ENCODE measurements at regions not wholly inside any gene's neighbourhood (a gene's known extent, or its start where the extent isn't known, plus 50 kb on each side); places are given as distances from the start of the nearest gene placed in this dataset.
"Not testable (repeated sequence)": the region's sequence is repeated elsewhere in the genome, so short reads cannot be mapped to it uniquely, and the experiment has no call there.

DNA sequence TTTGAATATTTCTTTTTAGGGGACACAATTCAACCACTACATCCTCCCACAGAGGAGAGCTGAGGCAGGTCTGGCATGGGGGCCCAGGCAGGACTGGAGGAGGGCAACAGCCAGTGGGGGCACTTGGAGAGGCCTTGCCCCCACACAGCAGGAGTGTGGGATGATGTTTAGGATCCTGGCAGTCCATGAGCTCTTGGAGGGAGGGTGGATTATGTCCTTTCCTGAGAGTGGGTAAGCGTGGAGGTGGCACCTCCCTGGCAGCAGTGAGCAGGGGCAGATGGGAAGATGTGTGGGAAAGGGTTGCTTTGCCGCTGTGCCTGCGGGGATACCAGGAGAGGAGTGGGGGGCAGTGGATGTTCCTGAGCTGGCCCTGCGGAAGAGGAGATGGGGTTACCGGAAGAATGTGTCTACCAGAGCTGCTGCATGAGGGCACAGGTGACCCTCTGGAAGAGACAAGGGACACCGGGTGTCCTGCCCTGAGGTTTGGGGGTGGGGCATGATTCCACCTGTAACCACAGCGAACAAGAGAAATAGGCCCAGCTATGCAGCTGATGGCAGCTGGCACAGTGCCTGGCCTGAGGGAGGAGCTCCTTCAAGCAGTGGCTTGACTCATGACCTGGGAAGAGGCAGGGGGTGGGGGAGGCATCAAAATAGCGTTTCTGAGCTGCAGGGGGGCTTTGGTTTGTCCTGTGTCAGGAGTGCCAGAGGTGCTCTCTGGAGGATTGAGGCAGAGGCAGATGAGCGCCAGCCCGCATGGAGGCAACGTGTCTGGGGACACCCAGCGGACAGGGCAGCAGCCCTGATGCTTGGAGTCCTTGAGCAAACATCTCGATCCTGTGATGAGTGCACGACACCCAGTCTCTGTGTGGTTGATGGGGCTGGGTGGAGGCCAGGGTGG lies 123.9 kb upstream of the TMPRSS2 start:
- DNase-seq (ENCODE audit: low read depth): no peak

DNA sequence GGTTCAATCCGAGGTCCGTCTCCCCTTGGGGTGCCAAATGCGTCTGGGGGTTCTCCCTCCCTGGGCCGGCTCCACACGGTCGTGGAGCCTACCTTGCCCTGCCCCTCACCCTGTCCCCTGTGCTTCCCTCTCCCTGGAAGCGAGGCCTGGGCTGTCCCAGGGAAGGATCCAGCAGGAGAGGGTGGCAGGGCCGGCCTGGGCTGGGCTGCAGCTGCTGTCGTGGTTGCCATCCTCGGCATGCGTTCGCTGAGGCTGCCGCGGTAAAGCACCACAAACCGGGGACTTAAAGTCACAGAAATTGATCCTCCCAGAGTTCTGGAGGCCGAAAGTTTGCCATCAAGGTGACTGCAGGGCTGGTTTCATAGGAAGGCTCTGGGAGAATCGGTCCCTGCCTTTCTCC lies 123.0 kb upstream of the TMPRSS2 start:
- DNase-seq (ENCODE audit: low read depth): no peak

- peak; percentile 86 for DNase-seq (ENCODE audit: low read depth)
Observed at GRCh38 chr21:41630249-41630648, 122.3 kb upstream of the TMPRSS2 start.

DNA sequence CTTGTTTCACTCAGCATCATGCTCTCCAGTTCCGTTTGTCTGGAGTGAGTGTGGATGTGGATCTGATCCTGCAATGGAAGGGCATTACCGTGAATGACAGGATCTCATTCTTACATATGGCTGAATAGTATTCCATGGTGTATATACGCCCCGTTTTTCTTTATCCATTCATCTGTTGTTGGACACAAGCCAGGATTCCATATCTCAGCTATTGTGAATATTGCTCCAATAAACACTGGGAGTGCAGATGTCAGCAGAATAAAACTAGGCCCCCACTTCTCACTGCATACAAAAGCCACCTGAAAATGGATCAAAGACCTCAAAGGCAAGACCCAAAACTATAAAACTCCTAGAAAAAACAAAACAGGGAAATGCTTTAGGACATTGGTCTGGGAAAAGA lies 120.3 kb upstream of the TMPRSS2 start:
- no peak for DNase-seq (ENCODE audit: low read depth)

DNA sequence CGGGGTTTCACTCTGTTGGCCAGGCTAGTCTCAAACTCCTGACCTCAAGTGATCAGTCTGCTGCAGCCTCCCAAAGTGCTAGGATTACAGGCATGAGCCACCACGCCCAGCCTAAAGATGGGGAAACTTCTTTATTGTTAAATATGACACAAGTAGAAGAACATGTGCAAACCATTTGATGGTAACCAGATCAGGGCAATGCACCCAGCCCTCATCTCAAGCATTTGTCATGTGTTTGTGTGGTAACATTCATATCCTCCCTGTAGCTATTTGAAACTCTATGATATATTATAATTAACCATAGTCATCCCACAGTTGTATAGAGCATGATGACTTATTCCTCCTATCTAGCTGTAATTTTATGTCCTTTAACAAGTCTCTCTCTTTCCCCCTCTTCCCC lies 119.5 kb upstream of the TMPRSS2 start:
- no peak for DNase-seq (ENCODE audit: low read depth)

DNA sequence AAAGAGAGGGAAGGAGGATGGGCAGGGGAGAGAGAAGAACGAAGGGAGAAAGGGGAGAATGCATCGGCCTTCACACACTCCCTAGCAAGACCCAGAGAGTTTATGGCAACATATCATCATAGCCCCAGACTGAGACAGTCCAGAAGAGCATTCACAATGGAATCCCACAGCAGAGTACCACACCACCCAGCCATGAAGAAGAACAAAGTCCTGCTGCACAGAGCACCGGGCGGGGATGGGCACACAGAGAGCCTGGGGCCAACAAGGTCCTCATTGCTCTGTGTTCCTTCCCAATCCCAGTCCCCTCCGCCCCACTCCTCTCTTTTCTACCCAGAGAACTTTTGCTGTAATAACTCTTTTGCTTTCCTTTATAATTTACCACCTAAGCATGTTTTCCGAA lies 118.1 kb upstream of the TMPRSS2 start:
- DNase-seq (ENCODE audit: low read depth): no peak

- DNase-seq (ENCODE audit: low read depth): no peak
Observed at GRCh38 chr21:41625428-41625827, 117.5 kb upstream of the TMPRSS2 start.

DNA sequence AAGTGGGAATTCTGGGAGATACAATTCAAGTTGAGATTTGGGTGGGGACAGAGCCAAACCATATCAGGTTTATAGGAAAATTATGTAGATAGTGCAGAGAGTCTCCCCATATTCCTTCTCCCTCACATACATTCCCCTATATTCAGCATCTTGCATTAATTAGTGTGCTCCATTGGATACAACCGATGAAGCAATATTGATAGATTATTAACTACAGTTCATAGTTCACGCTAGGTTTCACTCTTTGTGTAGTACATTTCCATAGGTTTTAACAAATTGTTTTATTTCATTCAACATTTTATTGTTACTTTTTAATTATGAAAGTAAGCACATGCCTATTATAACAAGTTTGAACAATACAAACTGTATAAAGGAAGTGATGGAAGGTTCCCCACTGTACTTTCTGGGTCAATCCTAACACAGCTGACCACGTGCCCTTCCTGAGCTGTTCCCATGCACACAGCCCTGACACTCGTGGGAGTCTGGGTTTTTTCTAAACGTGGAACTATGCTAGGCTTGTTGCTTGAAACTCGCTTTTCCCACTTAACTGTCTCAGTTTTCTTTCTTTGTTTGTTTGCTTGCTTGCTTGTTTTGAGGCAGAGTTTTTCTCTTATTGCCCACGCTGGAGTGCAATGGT lies 116.8 kb upstream of the TMPRSS2 start:
- no peak for DNase-seq (ENCODE audit: low read depth)

- DNase-seq (ENCODE audit: low read depth): no peak
Observed at GRCh38 chr21:41623945-41624344, 116.0 kb upstream of the TMPRSS2 start.

DNA sequence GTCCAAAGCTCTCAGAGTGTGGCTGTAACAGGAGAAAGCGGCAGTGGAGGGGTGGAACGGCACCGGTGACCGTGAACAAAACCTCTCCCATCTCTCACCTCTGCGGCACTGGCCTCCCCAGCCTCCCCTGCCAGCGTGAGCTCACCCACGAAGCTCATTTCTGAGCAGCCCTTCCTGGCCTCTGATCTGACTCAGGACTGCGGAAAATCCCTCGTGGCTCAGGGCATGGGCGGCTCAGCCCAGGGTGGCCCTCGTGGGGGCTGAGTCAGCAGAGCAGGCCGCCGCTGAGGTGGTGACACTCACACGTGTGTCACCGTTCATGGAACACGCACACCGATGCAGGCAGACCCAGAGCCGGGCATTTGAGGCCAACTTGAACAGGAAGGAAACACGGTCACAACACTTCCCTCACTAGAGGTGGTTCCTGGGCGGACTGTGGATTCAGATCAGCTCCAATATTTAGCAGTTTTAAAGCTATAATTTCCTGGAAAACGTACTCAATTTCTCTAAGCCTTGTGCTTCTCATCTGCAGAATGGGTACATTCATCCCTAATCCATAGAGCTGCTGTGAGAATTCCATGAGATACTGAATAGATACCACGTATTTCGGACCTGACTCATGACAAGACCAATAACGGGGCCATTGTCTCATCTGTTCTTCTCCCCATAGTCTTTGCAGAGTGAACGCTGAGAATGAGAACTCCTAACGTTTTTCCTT lies 115.0 kb upstream of the TMPRSS2 start:
- no peak for DNase-seq (ENCODE audit: low read depth)

DNA sequence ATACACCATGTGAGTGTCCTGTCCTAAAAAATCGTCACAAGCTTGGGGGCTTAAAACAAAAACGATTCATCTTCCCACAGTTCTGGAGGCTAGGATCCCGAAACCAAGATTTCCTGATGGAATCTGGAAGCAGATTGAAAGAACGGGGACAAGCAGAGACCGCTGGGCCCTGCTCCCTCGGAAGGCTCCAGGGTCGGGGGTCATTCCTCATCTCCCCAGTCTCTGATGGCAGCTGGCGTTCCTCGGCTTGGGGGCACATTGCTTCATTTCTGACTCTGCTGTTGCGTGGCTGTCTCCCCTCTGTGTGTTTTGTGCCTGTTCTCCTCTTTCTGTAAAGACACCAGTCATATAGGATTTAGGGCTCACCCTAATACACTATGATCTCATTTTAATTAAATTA lies 114.2 kb upstream of the TMPRSS2 start:
- no peak for DNase-seq (ENCODE audit: low read depth)

DNA sequence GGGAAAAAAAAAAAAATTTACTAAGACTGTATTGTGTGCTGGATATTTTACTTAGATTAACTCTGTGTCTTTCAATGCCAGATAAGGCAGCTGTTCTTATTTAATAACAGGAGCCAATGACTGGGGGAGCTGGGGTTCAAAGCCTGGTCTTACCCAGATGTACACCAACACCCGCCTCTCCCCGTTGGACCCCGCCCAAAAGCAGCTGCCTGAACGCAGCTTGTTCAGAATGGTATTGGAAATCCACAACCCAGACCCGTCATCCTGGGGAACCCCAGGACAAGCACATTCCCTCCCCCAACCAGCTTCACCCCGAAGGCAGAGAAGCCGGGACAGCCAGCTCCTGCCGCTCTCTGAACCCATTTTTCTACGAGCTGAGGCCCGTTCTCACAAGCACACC lies 113.6 kb upstream of the TMPRSS2 start:
- DNase-seq (ENCODE audit: low read depth): no peak

DNA sequence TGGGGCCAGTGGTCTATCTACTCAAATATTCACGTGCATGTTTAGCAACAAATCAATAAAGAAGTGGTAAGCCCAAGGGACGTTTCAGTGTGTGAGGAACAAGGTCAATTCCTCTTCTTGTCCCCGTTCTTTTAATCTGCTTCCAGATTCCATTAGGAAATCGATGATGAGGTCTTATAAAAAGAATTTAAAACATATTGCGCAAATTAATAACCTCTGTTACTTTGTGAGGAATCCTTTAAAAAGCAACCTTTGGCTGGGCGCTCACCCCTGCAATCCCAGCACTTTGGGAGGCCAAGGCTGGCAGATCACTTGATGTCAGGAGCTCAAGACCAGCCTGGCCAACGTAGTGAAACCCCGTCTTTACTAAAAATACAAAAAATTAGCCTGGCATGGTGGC lies 113.0 kb upstream of the TMPRSS2 start:
- no peak for DNase-seq (ENCODE audit: low read depth)

GRCh38 chr21:41620541-41620940 lies 112.6 kb upstream of the TMPRSS2 start:
- DNase-seq (ENCODE audit: low read depth): no peak

DNA sequence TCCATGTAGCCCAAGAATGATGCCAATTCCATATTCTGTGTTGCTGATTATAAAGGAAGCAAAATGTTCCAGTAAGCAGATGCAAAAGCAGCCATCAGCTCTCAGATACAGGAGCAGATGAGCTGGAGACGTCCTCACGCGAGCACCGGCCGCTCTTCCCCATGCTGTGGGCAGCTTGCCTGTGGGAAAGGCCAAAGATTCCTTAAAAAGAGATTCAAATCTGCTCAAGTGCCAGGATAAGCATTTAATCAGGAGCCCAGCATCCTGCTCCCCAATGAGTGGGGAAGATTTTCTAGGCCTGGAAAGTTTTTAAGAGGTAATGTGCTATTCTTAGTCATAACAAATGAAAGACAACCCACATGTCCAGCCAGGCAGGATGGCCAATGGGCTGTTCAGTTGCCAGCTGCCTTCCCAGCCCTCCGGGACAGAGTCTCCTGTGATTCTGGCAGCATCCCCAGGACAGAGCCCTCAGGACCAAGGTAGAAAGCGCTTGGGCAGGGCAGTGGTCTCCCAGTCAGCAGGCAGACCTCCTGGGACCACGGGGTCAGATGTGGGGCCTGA lies 108.2 kb upstream of the TMPRSS2 start:
- no peak for DNase-seq (ENCODE audit: low read depth)

DNA sequence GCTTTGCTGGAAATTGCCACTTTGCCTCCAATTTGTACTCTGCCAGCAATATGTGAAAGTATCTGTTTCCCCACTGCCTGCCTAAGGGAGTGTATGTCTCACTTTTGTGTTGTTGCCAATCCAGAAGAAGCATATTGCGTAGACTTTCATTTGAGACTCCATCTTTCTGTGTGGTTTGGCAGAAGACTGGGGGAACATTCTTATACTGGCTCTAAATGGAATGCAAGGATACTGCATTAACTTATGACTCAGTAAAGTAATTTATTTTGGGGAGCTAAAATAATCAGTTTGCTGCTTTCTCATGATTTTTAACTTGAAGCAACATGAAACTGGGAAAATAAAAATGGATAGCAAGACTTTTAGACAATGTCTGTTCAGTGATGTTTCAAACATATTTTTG lies 107.7 kb upstream of the TMPRSS2 start:
- peak; percentile 86 for DNase-seq (ENCODE audit: low read depth)

DNA sequence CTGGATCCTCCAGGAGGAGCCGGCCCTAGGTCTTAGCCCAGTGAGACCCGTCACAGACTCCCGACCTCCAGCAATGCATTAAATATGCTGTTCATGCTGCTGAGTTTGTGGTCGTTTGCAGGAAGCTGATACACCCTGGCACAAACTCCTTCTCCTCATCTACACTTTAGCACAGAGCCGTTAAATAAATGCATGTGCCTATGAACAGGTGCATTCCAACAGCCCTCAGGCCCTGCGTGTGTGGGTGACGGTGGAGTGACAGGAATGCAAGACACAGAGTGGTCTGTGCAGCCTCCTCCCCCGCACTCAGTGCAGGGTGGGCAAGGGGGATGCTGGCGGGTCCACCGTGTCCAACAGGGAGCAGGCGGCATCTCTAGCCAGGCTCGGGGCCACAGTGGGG lies 106.6 kb upstream of the TMPRSS2 start:
- no peak for DNase-seq (ENCODE audit: low read depth)

- DNase-seq (ENCODE audit: low read depth): no peak
Observed at GRCh38 chr21:41613533-41613909, 105.6 kb upstream of the TMPRSS2 start.

DNA sequence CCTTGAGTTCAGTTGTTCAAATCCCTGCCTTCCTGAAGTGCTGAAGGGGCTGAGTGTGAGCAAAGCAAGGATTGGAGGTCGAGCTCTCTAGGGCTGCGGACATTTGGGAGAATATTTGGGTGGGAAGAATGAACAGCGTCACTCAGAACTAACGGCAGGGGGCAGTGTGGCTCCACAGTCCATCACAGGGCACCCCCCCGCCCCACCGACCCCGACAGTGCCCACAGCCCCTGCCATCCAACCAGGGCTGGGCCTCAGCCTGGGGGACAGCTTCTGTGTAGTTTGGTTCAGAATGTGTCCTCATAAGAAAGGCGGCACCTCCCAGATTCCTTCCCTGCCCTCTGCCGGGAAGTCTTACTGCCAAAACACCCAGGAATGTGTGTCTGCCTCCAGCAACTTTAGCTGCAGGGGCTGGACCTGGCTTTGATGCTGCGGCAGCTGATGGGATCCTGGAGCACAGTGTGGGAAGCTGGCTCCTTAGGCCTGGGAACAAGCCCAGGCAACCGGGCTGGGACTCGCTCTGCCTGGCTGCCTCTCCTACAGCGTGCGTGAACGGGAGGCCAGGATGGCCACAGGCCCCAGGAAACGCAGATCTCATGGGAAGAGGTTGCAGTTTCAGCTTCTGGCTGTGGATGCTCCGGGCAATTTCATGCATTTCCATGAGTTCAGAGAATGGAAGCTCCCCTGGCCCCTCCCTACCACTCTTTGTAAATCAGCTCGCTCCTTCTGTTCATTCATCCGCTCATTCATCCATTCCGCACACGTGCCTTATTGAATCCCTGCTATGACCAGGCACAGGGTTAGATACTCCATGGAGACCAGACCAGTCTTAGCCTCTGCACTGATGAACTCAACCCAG lies 104.9 kb upstream of the TMPRSS2 start:
- peak; percentile 28 for DNase-seq (ENCODE audit: low read depth)

GRCh38 chr21:41611966-41612606 lies 104.1 kb upstream of the TMPRSS2 start:
- no peak for DNase-seq (ENCODE audit: low read depth)

DNA sequence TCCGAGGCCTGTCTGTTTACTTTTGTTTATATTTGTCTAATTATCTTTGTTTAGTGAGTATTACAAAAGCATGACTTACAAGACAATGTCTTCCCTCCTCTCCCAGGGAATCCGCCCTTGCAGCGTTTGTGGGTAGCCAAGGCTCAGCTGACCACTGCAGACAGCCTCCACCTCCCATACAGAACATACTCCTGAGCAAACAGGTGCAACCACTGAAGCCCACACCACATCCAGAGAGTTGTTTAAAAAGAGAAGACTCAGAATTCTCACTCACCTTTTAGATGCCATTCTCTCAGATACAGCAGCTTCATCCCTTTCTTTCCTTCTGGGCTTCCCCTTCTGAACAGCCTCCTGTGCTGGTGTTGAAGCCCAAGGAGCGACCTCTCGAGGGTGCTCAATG lies 103.5 kb upstream of the TMPRSS2 start:
- DNase-seq (ENCODE audit: low read depth): no peak

- not testable (repeated sequence) for DNase-seq (ENCODE audit: low read depth)
Observed at GRCh38 chr21:41610840-41611115, 102.8 kb upstream of the TMPRSS2 start.
